ENCODE measurements at regions not wholly inside any gene's neighbourhood (a gene's known extent, or its start where the extent isn't known, plus 50 kb on each side); places are given as distances from the start of the nearest gene placed in this dataset.

DNA sequence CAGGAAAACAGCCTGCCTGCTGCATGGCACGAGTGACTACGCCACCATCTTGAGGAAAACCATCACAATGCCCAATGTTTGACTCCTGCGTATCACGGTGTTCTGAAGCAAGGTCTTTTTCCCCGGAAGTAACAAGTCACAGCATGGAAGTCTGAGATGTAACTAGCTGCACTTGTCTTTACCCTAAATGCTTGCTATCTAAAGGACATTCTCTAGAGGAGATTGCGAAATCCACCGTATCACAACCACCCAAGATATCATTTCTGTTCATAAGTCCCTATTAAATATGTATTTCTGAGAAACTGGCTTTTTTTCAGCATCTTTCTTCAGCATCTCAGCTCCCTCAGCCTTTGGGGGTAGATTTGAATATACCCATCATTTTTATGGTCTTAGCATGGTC, 1565.1 kb downstream of the ARAP2 start:
- no peak for TF ChIP-seq CTCF (IDR thresholded peaks at IDR 0.05)
- TF ChIP-seq EZH2 (IDR thresholded peaks at IDR 0.05): no peak

All from neural progenitor cell (in vitro differentiated cells).